HepG2 (cell line): ENCODE measurements at regions not wholly inside any gene's neighbourhood (a gene's known extent, or its start where the extent isn't known, plus 50 kb on each side); places are given as distances from the start of the nearest gene placed in this dataset.

Experiments used
- ATAC-seq: fragments of 200-7000 bp; cut with Tn5 transposase; 3 replicates; pipeline ENCODE4 v1.9.1; 2020; ENCODE audit warnings: mild to moderate bottlenecking, moderate library complexity
- BruUV-seq: library from RNA; stranded (reverse); fragments of 400-500 nt; replicated peaks from 2 replicates; lab custom pipeline; 2021; lab: Mats Ljungman, UMichigan
- CTCF ChIA-PET: fragments of 300-600 bp; formaldehyde crosslinking; extraction: SDS; loops from one replicate; lab custom pipeline; 2021; ENCODE audit warnings: low total read pairs, inconsistent platforms, low intra/inter-chr PET ratio; lab: Yijun Ruan, JAX
- POLR2A ChIA-PET: fragments of 350-600 bp; sonication (Branson Sonifier 250); formaldehyde crosslinking; loops from one replicate; lab custom pipeline; 2020; ENCODE audit warnings: antibody characterized with exemption, inconsistent platforms; lab: Yijun Ruan, JAX
- DNase-seq: peaks from one replicate; pipeline ENCODE4 v3.0.0-alpha.2; 2015; ENCODE audit warnings: low spot score
- FAIRE-seq: peaks from 3 replicates; lab custom pipeline; 2011; peaks lifted over from hg19 to GRCh38; lab: Jason Lieb, UNC
- H2AFZ ChIP-seq: one replicate; pipeline ENCODE4 v1.6.1; 2011; ENCODE audit warnings: low read length, inconsistent platforms
- H3K27ac ChIP-seq: fragments of 300-600 bp; 3 replicates; pipeline ENCODE4 v1.8.0; 2011; ENCODE audit warnings: mixed run types, mild to moderate bottlenecking, mixed read lengths, low read length, inconsistent platforms; ENCODE audit not compliant: insufficient read depth; ENCODE audit errors: extremely low read length
- H3K27me3 ChIP-seq, 2 experiments: fragments of 200-600 bp in 1 of 2; 2 replicates in 1 of 2; 3 replicates in 1 of 2; pipeline versions ENCODE4 v1.6.0 to v1.8.0; 2011; ENCODE audit warnings: low read length in 2 of 2, mild to moderate bottlenecking in 2 of 2, moderate library complexity in 2 of 2, inconsistent platforms in 1 of 2; ENCODE audit not compliant: insufficient read depth in 2 of 2, control insufficient read depth in 1 of 2
- H3K36me3 ChIP-seq, 2 experiments: fragments of 200-600 bp in 1 of 2; replicated peaks in 1 of 2; 2 replicates in 1 of 2; 3 replicates in 1 of 2; pipeline versions ENCODE4 v1.5.1 to v1.8.0; 2011; ENCODE audit warnings: low read length in 2 of 2, inconsistent platforms in 1 of 2; ENCODE audit not compliant: insufficient read depth in 2 of 2, control insufficient read depth in 1 of 2
- H3K4me1 ChIP-seq: 2 replicates; pipeline ENCODE4 v1.5.1; 2012; ENCODE audit warnings: low read length, inconsistent platforms; ENCODE audit not compliant: insufficient read depth
- H3K4me2 ChIP-seq: 2 replicates; pipeline ENCODE4 v1.6.0; 2011; ENCODE audit warnings: low read depth, low read length, inconsistent platforms
- H3K4me3 ChIP-seq, 3 experiments: fragments of 200-600 bp in 1 of 3; sonication (generic), shearing (Covaris generic) in 1 of 3; replicated peaks in 1 of 3; 2 replicates each; pipeline ENCODE4 v1.5.1; 2011 to 2016; ENCODE audit warnings: low read length in 3 of 3, inconsistent platforms in 2 of 3, low read depth in 2 of 3, mild to moderate bottlenecking in 2 of 3, control low read depth in 1 of 3, mixed read lengths in 1 of 3; ENCODE audit not compliant: insufficient read depth in 1 of 3
- H3K79me2 ChIP-seq: one replicate; pipeline ENCODE4 v1.6.1; 2011; ENCODE audit warnings: low read length, inconsistent platforms; ENCODE audit not compliant: insufficient read depth
- H3K9ac ChIP-seq: 2 replicates; pipeline ENCODE4 v1.6.0; 2011; ENCODE audit warnings: mild to moderate bottlenecking, low read depth, low read length, inconsistent platforms; ENCODE audit not compliant: insufficient read depth
- H3K9me3 ChIP-seq: 2 replicates; pipeline ENCODE4 v1.5.1; 2012; ENCODE audit warnings: mild to moderate bottlenecking, low read length
- H4K20me1 ChIP-seq: 2 replicates; pipeline ENCODE4 v1.6.0; 2011; ENCODE audit warnings: inconsistent platforms, mild to moderate bottlenecking, low read length, moderate library complexity; ENCODE audit not compliant: insufficient read depth
- EZH2 ChIP-seq: conservative IDR thresholded peaks from 2 replicates; pipeline ENCODE4 v1.6.1; 2012; ENCODE audit warnings: mild to moderate bottlenecking, low read depth, low read length, moderate library complexity
- GLI4 ChIP-seq: sonication (generic); formaldehyde crosslinking; IDR thresholded peaks from 2 replicates; pipeline ENCODE4 v1.5.1; 2020; ENCODE audit warnings: missing genetic modification reagents, mild to moderate bottlenecking, moderate library complexity, borderline replicate concordance
- JUN ChIP-seq: sonication (generic); formaldehyde crosslinking; IDR thresholded peaks from 2 replicates; pipeline ENCODE4 v1.4.0; 2020; ENCODE audit warnings: mild to moderate bottlenecking, missing genetic modification reagents
- KLF16 ChIP-seq, 2 experiments: sonication (generic) in 1 of 2; formaldehyde crosslinking in 1 of 2; IDR thresholded peaks; 2 replicates each; pipeline versions ENCODE4 v1.6.1 to v1.8.0; 2016 to 2023; ENCODE audit warnings: missing genetic modification reagents in 2 of 2, missing compliant biosample characterization in 1 of 2
- MEF2D ChIP-seq: sonication (generic); formaldehyde crosslinking; IDR thresholded peaks from 2 replicates; pipeline ENCODE4 v1.5.1; 2020; ENCODE audit warnings: mild to moderate bottlenecking, missing genetic modification reagents
- PAF1 ChIP-seq: IDR thresholded peaks from 2 replicates; pipeline ENCODE4 v1.6.1; 2016; ENCODE audit warnings: missing genetic modification reagents, missing compliant biosample characterization
- POLR2A ChIP-seq, 2 experiments: IDR thresholded peaks; 2 replicates each; pipeline ENCODE4 v1.6.1; 2011; ENCODE audit warnings: low read depth in 2 of 2, low read length in 2 of 2, mild to moderate bottlenecking in 1 of 2, moderate library complexity in 1 of 2; ENCODE audit not compliant: insufficient read depth in 1 of 2
- PRPF4 ChIP-seq: fragments of 200-400 bp; formaldehyde crosslinking; IDR thresholded peaks from 2 replicates; pipeline ENCODE4 v1.6.1; 2016; ENCODE audit warnings: low read length, low read depth; ENCODE audit not compliant: poor library complexity, severe bottlenecking
- RFX5 ChIP-seq: IDR thresholded peaks from 2 replicates; pipeline ENCODE4 v1.6.1; 2011; ENCODE audit warnings: low read depth, low read length, improper control_type of control experiment
- TBL1XR1 ChIP-seq: fragments of 150-350 bp; IDR thresholded peaks from 2 replicates; pipeline ENCODE4 v1.6.1; 2014; ENCODE audit warnings: borderline replicate concordance, low read length; ENCODE audit not compliant: partially characterized antibody
- TCF7L2 ChIP-seq: IDR thresholded peaks from 2 replicates; pipeline ENCODE4 v1.6.1; 2011; ENCODE audit warnings: mild to moderate bottlenecking, low read depth, low read length, moderate library complexity
- THAP8 ChIP-seq: sonication (generic); formaldehyde crosslinking; IDR thresholded peaks from 2 replicates; pipeline ENCODE4 v1.5.1; 2020; ENCODE audit warnings: missing genetic modification reagents, mild to moderate bottlenecking, borderline replicate concordance
- THRA ChIP-seq: sonication (generic); formaldehyde crosslinking; IDR thresholded peaks from 2 replicates; pipeline ENCODE4 v1.4.0; 2020; ENCODE audit warnings: missing genetic modification reagents, borderline replicate concordance
- ZBTB25 ChIP-seq: IDR thresholded peaks from 2 replicates; pipeline ENCODE4 v1.6.1; 2018; ENCODE audit warnings: missing genetic modification reagents
- ZFP1 ChIP-seq: IDR thresholded peaks from 2 replicates; pipeline ENCODE4 v1.6.1; 2016
- ZNF160 ChIP-seq: sonication (generic); formaldehyde crosslinking; IDR thresholded peaks from 2 replicates; pipeline ENCODE4 v1.8.0; 2022; ENCODE audit warnings: mild to moderate bottlenecking, inconsistent platforms, missing genetic modification reagents
- ZNF576 ChIP-seq: sonication (generic); formaldehyde crosslinking; IDR thresholded peaks from 2 replicates; pipeline ENCODE4 v1.4.0; 2020; ENCODE audit warnings: mild to moderate bottlenecking, missing genetic modification reagents
- ZNF691 ChIP-seq: sonication (generic); formaldehyde crosslinking; IDR thresholded peaks from 2 replicates; pipeline ENCODE4 v1.4.0; 2020; ENCODE audit warnings: missing genetic modification reagents, low read depth, mild to moderate bottlenecking, borderline replicate concordance
- WGBS: methylation state at CpG from one replicate; pipeline ENCODE4 v1.1.6; 2017; ENCODE audit warnings: low lambda C conversion rate; 5-methylcytosine and 5-hydroxymethylcytosine counted together
- in situ Hi-C: cut with HindIII; loops from 2 replicates; pipeline ENCODE4 v1.10.0; 2017; ENCODE audit warnings: low pct_unique_long_range_greater_than_20kb; ENCODE audit not compliant: extremely low pct_ligation_motif_present
- intact Hi-C: fragments of 100-400 bp; cut with micrococcal nuclease; formaldehyde crosslinking; loops from one replicate; pipeline ENCODE4 v1.10.0; 2022; ENCODE audit not compliant: unreplicated experiment

GRCh38 chr6:50116797-50117542 lies 67.2 kb upstream of the DEFB112 start:
- no peak overlapping the region for H3K9ac ChIP-seq
- in situ Hi-C loops (no loop called here), intact Hi-C loops (no loop called here)
- POLR2A ChIA-PET: no interaction called here
- 25% methylated on average over 4 of the region's 4 CpGs for WGBS
- CTCF ChIA-PET: no interaction called here
- H3K4me3 ChIP-seq: no peak overlapping the region
- no TSS peak for BruUV-seq
- H3K4me1 ChIP-seq: no peaks in the 10 kb centered on the region
- no peak overlapping the region for H3K27ac ChIP-seq
- no peak for ATAC-seq
- H3K27me3 ChIP-seq: no peaks in the 10 kb centered on the region
- DNase-seq: no peak
- no peak for FAIRE-seq
- H3K9me3 ChIP-seq: no peaks in the 10 kb centered on the region
- no peaks in the 10 kb centered on the region for H3K36me3 ChIP-seq
- no peak overlapping the region for H3K4me2 ChIP-seq
- H2AFZ ChIP-seq: no peak overlapping the region
- no peaks in the 10 kb centered on the region for H3K79me2 ChIP-seq
- no peaks in the 10 kb centered on the region for H4K20me1 ChIP-seq
- TF ChIP-seq THRA (CRISPR knock-in tag) (no peak), GLI4 (CRISPR knock-in tag) (no peak), TCF7L2 (no peak), ZNF576 (CRISPR knock-in tag) (no peak), ZNF691 (no peak), ZBTB25 (CRISPR knock-in tag) (no peak), TBL1XR1 (no peak), EZH2 (no peak), ZFP1 (CRISPR knock-in tag) (no peak), THAP8 (no peak), JUN (no peak), PRPF4 (no peak), ZNF160 (no peak), POLR2A (IDR thresholded peaks at IDR 0.05; ENCODE audit: insufficient read depth in 1 of 2, low read depth in 2 of 2, low read length in 2 of 2) (no peak), RFX5 (no peak), PAF1 (CRISPR knock-in tag) (no peak), MEF2D (CRISPR knock-in tag) (no peak), KLF16 (CRISPR knock-in tag; IDR thresholded peaks at IDR 0.05) (no peak)
